Endodermal cell (in vitro differentiated cells): ENCODE measurements at regions not wholly inside any gene's neighbourhood (a gene's known extent, or its start where the extent isn't known, plus 50 kb on each side); places are given as distances from the start of the nearest gene placed in this dataset.

Experiments used
- DNase-seq: peaks from one replicate; pipeline ENCODE4 v3.0.0-alpha.2; 2017
- H3K27ac ChIP-seq: 2 replicates; pipeline ENCODE4 v1.5.1; 2013; ENCODE audit warnings: mild to moderate bottlenecking, low read depth, low read length, moderate library complexity
- H3K27me3 ChIP-seq: 2 replicates; pipeline ENCODE4 v1.6.1; 2013; ENCODE audit warnings: mild to moderate bottlenecking, low read length, moderate library complexity; ENCODE audit not compliant: insufficient read depth, control insufficient read depth, poor library complexity, severe bottlenecking
- H3K36me3 ChIP-seq: 2 replicates; pipeline ENCODE4 v1.7.0; 2013; ENCODE audit warnings: mild to moderate bottlenecking, low read length, moderate library complexity; ENCODE audit not compliant: control insufficient read depth, insufficient read depth
- H3K4me1 ChIP-seq: one replicate; pipeline ENCODE4 v1.7.0; 2013; ENCODE audit warnings: low read length; ENCODE audit not compliant: control insufficient read depth, insufficient read depth
- H3K4me3 ChIP-seq: 2 replicates; pipeline ENCODE4 v1.5.1; 2013; ENCODE audit warnings: mild to moderate bottlenecking, low read length, moderate library complexity
- H3K9ac ChIP-seq: 2 replicates; pipeline ENCODE4 v1.6.1; 2013; ENCODE audit warnings: mild to moderate bottlenecking, low read length, moderate library complexity; ENCODE audit not compliant: poor library complexity, severe bottlenecking; ENCODE audit errors: extremely low read depth
- H3K9me3 ChIP-seq: 2 replicates; pipeline ENCODE4 v1.6.1; 2013; ENCODE audit warnings: mild to moderate bottlenecking, low read length, moderate library complexity; ENCODE audit not compliant: control insufficient read depth
- H3K27ac Mint-ChIP-seq: 2 replicates; pipeline ENCODE4 v1.8.0; 2020; ENCODE audit warnings: mixed read lengths
- H3K27me3 Mint-ChIP-seq: 2 replicates; pipeline ENCODE4 v1.8.0; 2021; ENCODE audit warnings: mild to moderate bottlenecking, mixed read lengths; ENCODE audit not compliant: insufficient read depth
- H3K36me3 Mint-ChIP-seq: 2 replicates; pipeline ENCODE4 v1.8.0; 2020; ENCODE audit warnings: low read depth, mixed read lengths
- H3K4me1 Mint-ChIP-seq: 2 replicates; pipeline ENCODE4 v1.8.0; 2020; ENCODE audit warnings: mixed read lengths
- H3K4me3 Mint-ChIP-seq: 2 replicates; pipeline ENCODE4 v1.8.0; 2020; ENCODE audit warnings: mild to moderate bottlenecking, moderate library complexity, mixed read lengths
- H3K9me3 Mint-ChIP-seq: 2 replicates; pipeline ENCODE4 v1.8.0; 2020; ENCODE audit warnings: mild to moderate bottlenecking, mixed read lengths
- WGBS, 2 experiments: methylation state at CpG; one replicate each; pipeline versions ENCODE4 v1.1.5 to v1.1.7; 2013; ENCODE audit warnings: missing lambda C conversion rate in 2 of 2, mixed read lengths in 1 of 2; ENCODE audit not compliant: insufficient coverage in 1 of 2, insufficient read length in 1 of 2; 5-methylcytosine and 5-hydroxymethylcytosine counted together
- TF ChIP-seq, protein P1 (sequence below): fragments of 200-600 bp; sonication (generic); conservative IDR thresholded peaks from 2 replicates; pipeline ENCODE4 v1.5.0; 2021; ENCODE audit warnings: antibody characterized with exemption, mild to moderate bottlenecking

GRCh38 chr3:152109038-152109437, 159.7 kb upstream of the MBNL1 start:
- no peak for DNase-seq
- H3K27ac Mint-ChIP-seq: no peak overlapping the region
- H3K36me3 Mint-ChIP-seq: no peaks in the 10 kb centered on the region
- Histone ChIP-seq H3K27me3 (no peaks in the 10 kb centered on the region), H3K9ac (no peak overlapping the region), H3K36me3 (no peaks in the 10 kb centered on the region), H3K4me1 (no peaks in the 10 kb centered on the region), H3K9me3 (no peaks in the 10 kb centered on the region), H3K27ac (no peak overlapping the region), H3K4me3 (no peak overlapping the region)
- H3K9me3 Mint-ChIP-seq: no peaks in the 10 kb centered on the region
- no peaks in the 10 kb centered on the region for H3K4me1 Mint-ChIP-seq
- H3K4me3 Mint-ChIP-seq: no peak overlapping the region
- TF ChIP-seq, protein P1, sequence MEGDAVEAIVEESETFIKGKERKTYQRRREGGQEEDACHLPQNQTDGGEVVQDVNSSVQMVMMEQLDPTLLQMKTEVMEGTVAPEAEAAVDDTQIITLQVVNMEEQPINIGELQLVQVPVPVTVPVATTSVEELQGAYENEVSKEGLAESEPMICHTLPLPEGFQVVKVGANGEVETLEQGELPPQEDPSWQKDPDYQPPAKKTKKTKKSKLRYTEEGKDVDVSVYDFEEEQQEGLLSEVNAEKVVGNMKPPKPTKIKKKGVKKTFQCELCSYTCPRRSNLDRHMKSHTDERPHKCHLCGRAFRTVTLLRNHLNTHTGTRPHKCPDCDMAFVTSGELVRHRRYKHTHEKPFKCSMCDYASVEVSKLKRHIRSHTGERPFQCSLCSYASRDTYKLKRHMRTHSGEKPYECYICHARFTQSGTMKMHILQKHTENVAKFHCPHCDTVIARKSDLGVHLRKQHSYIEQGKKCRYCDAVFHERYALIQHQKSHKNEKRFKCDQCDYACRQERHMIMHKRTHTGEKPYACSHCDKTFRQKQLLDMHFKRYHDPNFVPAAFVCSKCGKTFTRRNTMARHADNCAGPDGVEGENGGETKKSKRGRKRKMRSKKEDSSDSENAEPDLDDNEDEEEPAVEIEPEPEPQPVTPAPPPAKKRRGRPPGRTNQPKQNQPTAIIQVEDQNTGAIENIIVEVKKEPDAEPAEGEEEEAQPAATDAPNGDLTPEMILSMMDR: peak; percentile 58
- no peaks in the 10 kb centered on the region for H3K27me3 Mint-ChIP-seq

- H3K27me3 ChIP-seq: no peaks in the 10 kb centered on the region
- 91% methylated on average over 1 of the region's 1 CpG; no CpG with 5 or more reads in 1 of the 2 experiments for WGBS, 2 experiments
- H3K4me3 ChIP-seq: no peak overlapping the region
- no peaks in the 10 kb centered on the region for H3K36me3 ChIP-seq
- Mint-ChIP-seq H3K9me3 (peaks cover 7% of the 10 kb centered on the region), H3K27ac (no peak overlapping the region), H3K4me3 (no peak overlapping the region), H3K4me1 (no peaks in the 10 kb centered on the region), H3K27me3 (no peaks in the 10 kb centered on the region), H3K36me3 (no peaks in the 10 kb centered on the region)
- TF ChIP-seq, protein P1: no peak
- H3K9me3 ChIP-seq: no peaks in the 10 kb centered on the region
- no peaks in the 10 kb centered on the region for H3K4me1 ChIP-seq
- DNase-seq: no peak
- H3K27ac ChIP-seq: no peak overlapping the region
- H3K9ac ChIP-seq: no peak overlapping the region
Observed at GRCh38 chr3:152113413-152113812, 155.3 kb upstream of the MBNL1 start.

GRCh38 chr3:152113992-152114651, 154.6 kb upstream of the MBNL1 start:
- no peak overlapping the region for H3K27ac Mint-ChIP-seq
- H3K4me3 Mint-ChIP-seq: no peak overlapping the region
- H3K36me3 Mint-ChIP-seq: no peaks in the 10 kb centered on the region
- H3K4me1 Mint-ChIP-seq: no peaks in the 10 kb centered on the region
- Histone ChIP-seq H3K27me3 (no peaks in the 10 kb centered on the region), H3K36me3 (no peaks in the 10 kb centered on the region), H3K4me3 (no peak overlapping the region), H3K4me1 (no peaks in the 10 kb centered on the region), H3K9me3 (no peaks in the 10 kb centered on the region), H3K27ac (no peak overlapping the region), H3K9ac (no peak overlapping the region)
- no peaks in the 10 kb centered on the region for H3K27me3 Mint-ChIP-seq
- TF ChIP-seq, protein P1: no peak
- H3K9me3 Mint-ChIP-seq: peaks cover 7% of the 10 kb centered on the region
- DNase-seq: no peak
- 89% methylated on average over 2 of the region's 2 CpGs; no CpG with 5 or more reads in 1 of the 2 experiments for WGBS, 2 experiments
